GM18861 (cell line): ENCODE measurements at regions not wholly inside any gene's neighbourhood (a gene's known extent, or its start where the extent isn't known, plus 50 kb on each side); places are given as distances from the start of the nearest gene placed in this dataset.

Experiments used
- ATAC-seq: cut with Tn5 transposase; IDR thresholded peaks from one replicate; pipeline ENCODE4 v1.9.1; 2021; ENCODE audit not compliant: unreplicated experiment

- ATAC-seq = no peak
Observed at GRCh38 chr16:79769270-79769927, 168.9 kb upstream of the MAF start.

GRCh38 chr16:79768276-79768970 is 167.9 kb upstream of the MAF start:
- ATAC-seq = no peak

- ATAC-seq = no peak
Observed at GRCh38 chr16:79767421-79768275, 167.1 kb upstream of the MAF start.

- ATAC-seq = no peak
Observed at GRCh38 chr16:79765901-79766394, 165.4 kb upstream of the MAF start.

DNA sequence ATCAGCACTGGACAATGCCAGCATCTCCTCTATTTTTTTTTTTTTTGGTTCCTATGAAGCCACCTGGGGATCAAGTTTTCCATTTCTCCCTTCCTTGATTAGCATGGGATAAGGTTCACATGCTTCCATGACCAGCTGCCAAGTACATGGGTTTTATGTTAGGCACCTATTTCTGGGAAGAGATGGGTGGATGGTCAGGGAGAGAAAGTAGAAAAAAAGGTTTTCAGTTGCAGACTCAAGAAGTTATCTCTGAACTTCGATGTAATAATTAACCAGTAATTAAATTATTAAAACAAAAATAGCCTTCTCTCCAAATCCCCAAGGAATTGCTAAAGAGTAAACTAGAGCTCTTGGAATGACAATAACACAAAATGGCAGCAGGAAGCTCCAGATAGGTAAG is 164.9 kb upstream of the MAF start:
- ATAC-seq = no peak

DNA sequence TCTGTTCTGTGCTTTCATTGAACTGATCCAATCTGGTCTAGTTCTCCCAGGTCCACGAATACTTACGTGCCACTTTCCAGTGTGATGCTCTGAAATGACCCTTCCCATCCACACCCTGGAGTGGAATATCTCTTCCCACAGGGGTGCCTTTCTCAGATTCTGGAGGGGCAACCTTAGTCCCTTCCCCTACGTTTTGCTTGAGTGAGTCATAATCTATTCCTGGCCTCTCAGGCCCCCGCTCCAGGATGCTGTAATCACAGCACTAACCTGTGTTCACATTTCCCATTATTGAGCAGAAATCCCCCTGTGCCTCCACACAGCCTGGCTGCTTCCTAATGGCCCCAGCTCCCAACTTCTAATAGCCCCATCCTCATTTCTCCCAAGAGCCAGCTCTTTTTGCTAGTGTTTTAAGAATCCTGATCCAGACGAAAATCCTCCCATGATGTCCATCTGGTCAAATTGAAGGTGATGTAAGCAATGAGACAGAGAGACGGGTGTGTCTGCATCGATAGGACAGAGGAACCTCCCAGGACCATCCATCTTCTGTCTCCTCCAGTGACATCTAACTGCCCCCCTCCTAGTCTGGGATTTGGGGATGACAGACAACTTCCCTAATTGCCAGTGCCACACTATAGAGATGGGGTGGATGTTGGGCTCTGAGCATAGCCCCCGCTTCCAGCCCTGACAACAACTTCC is 164.0 kb upstream of the MAF start:
- ATAC-seq = no peak

- no peak for ATAC-seq
Observed at GRCh38 chr16:79762217-79762616, 161.7 kb upstream of the MAF start.

DNA sequence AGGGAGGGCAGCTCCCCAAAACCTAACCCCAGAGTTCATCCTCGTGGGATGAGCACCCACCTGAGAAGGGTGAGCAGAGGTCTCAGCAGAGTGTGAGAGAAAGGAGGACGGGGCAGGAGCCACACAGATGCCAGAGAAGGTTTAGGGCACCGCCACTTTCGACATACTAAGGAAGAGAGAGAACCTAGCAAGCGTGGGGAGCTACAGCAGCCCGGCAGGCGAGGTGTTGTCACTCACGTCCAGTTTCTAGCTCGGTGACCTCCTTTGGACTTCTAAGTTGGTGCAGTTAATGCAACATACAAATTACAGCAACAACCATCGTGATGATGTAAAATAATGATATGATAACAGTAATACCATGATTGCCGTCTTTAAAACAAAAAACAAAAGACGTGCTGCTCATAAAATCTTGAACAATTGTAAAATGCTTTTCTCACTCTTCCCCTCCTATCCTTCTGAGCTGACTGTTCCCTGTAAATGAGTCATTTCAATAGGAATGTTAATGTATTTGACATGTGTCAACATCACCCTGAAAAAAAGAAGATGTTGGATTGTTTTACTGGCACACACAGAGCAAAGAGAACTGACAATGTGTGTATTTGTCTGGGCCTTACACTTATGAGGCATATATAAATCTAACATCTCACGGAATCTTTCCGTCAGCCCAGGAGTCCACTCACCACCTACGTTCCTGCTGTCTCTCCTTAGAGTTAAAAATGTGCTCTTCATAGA is 158.2 kb upstream of the MAF start:
- no peak for ATAC-seq

GRCh38 chr16:79757968-79758367 is 157.4 kb upstream of the MAF start:
- ATAC-seq = no peak

DNA sequence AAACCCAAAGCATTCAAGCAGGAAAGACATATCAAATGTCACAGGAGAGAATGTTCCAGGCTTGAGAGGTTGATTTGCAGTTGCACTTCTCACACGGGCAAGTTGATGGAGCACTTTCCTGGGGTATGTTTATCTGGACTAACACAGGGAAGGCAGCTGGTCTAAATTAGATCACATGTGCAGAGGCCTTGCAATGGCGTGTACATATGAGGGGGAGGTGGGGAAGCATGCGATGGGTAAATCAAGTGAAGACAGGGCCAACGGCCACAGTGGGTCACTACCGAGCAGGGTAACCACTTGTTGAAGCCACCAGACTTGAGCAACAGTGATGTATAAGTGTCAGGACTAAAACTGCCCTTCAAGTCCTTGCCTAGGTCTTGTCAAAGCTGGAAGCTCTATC is 156.6 kb upstream of the MAF start:
- ATAC-seq = no peak

DNA sequence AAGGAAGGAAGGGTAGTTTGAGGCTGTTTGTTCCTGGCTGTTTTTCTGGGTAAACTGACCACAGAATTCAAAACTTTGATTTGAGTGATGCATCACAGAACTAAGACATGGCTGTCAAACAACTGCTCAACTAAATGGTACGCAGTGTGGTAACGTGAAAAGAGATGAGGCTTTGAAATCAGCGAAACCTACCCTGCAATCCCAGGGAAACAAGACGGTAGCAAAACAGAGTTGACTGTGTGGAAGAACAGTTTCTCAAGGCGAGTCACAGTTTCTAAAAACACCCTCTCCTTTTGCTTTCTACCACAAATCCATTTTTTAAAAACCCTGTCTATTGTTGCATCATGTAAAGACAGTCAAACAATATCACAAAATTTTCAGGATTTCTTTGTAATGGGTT is 156.0 kb upstream of the MAF start:
- ATAC-seq = no peak

DNA sequence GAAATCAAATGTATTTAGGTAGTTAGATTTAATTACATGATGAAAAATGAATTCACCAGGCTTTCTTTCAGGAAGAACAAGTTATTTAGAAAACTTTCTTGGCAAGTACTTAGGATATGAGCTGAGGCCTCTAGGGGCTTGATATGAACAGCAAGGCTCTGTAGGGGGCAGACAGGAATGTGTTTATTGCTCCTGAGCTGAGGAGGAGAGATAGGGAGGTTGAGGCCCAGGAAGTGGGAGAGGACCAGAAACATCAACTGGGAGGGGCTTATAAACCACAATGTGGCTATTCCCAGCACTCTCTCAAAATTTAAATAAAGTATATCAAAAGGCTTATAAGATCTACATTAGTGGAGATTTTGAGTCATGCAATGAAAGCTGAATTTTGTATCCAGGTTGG is 154.0 kb upstream of the MAF start:
- ATAC-seq = no peak

- ATAC-seq = no peak
Observed at GRCh38 chr16:79754081-79754480, 153.5 kb upstream of the MAF start.

DNA sequence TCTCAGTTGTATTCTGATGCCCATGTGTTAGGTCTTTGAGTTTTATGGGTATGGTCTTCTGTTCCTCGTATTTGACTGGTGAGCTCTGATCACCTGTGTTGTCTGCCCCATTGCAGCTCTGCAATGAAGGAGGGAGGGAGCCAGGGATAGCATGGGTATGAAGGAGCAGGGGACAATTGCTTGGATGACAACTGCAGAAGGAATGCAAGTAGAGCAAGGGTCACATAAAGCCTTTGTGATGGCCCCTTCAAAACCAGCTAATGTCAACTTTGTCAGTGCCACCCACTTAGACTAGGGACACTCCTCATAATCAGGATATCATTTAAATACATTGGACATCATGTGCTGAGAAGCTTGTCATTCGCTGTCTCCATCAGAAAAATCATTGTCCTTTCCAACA is 152.7 kb upstream of the MAF start:
- ATAC-seq = no peak

DNA sequence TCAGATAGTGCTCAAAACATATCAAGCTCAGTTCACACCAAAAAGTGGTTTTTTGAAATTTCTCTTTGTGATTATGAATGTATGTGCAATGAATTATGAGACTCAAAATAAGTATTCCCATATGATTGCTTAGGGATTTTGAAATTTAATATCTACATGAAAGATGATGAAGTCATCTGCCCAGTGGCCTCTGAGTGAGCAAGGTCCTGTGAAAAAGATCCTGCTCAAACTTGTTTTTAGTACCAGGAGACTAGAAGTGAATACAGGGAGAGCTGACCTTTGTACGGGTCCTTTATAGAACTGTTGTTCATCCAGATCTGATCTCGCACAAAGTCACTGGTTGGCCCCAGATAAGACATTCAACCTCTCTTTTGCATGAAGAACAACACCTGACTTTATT is 151.9 kb upstream of the MAF start:
- ATAC-seq = no peak

- ATAC-seq = no peak
Observed at GRCh38 chr16:79751471-79752184, 151.1 kb upstream of the MAF start.

DNA sequence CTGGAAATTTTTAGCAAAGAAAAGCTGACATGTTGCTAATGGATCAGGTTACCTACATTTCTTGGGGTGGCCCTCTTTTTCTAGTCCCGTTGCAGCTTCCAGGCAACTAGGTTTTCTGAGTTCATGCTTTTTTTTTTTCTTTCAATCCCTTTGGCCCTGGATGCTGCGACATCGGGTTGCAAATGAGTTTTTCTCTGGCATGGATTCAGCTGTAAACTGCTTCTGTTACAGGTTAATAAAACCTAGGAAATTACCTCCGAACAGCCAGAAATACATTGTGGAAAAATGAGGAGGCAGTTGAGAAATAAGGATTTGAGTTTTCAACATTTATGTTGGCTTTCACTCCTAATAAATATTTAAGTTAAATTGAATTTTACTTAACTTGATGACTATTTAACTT is 149.8 kb upstream of the MAF start:
- ATAC-seq = no peak

GRCh38 chr16:79748629-79749028 is 148.1 kb upstream of the MAF start:
- no peak for ATAC-seq

DNA sequence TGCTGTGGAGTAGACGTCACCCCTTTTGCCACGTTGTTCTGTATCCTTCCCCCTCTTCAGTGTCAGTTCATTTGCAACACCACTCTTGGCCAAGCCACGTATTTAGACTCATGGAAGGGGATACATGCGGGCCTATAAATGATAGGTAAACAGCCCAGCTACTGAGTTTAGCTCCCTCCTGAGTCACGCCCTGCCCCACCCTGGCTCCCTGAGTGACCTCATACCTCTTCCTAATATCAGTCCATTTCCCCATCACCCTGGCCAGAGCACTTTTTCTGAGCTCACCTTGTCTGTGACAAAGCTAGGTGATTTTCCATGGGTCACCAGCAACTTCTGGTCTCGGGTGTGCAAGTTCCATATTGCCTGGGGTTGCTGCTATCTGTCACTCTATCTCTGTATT is 147.2 kb upstream of the MAF start:
- no peak for ATAC-seq

DNA sequence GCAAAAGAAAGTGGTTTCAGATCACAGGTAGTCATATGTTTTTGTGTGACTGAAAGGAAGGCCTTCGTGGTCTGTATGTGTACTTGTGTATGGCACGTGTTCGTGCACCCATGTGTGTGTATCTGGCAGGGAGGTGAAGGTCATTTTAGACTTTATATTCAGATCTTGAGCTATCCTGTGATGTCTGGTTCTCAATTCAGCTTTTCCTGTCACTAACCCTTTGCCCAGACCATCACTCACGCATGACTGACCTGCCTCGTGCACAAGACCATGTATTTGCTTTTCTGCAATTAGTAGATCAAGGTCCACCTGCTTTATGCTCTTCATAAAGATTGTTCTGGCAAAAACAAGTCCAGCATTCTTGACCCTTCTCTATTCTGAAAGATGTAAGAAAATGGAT is 139.7 kb upstream of the MAF start:
- no peak for ATAC-seq
